Pancreas (tissue), 10 donors: ENCODE measurements at regions not wholly inside any gene's neighbourhood (a gene's known extent, or its start where the extent isn't known, plus 50 kb on each side); places are given as distances from the start of the nearest gene placed in this dataset.

Experiments
- ATAC-seq, 4 donors: fragments of 200-7000 bp; cut with Tn5 transposase; one replicate each; pipeline versions ENCODE4 v1.8.0 to v1.9.1; 2020; ENCODE audit warnings: mild to moderate bottlenecking in 4 of 4, moderate library complexity in 4 of 4
- DNase-seq, 6 donors: peaks; one replicate each; pipeline ENCODE4 v3.0.0-alpha.2; 2020
- FAIRE-seq: peaks from 2 replicates; lab custom pipeline; 2012; peaks lifted over from hg19 to GRCh38; lab: Jason Lieb, UNC
- H3K27ac ChIP-seq, 4 donors: fragments of 200-600 bp; sonication (generic); 1 replicate in 3 of 4; 2 replicates in 1 of 4; pipeline versions ENCODE4 v1.5.0 to v1.8.0; 2020
- H3K27me3 ChIP-seq, 4 donors: fragments of 200-600 bp; one replicate each; pipeline ENCODE4 v1.8.0; 2021
- H3K36me3 ChIP-seq, 3 donors: fragments of 200-600 bp; sonication (generic) in 1 of 3; one replicate each; pipeline versions ENCODE4 v1.5.0 to v1.8.0; 2020 to 2021
- H3K4me1 ChIP-seq, 3 donors: fragments of 200-600 bp; one replicate each; pipeline ENCODE4 v1.8.0; 2021
- H3K4me3 ChIP-seq, 4 donors: fragments of 200-600 bp; sonication (generic) in 2 of 4; one replicate each; pipeline versions ENCODE4 v1.5.0 to v1.8.0; 2020 to 2021
- H3K9me3 ChIP-seq, 4 donors: fragments of 200-600 bp; one replicate each; pipeline ENCODE4 v1.8.0; 2021
- CTCF ChIP-seq, 4 donors: fragments of 200-600 bp; sonication (generic) in 3 of 4; IDR thresholded peaks; one replicate each; pipeline versions ENCODE4 v1.5.0 to v1.8.0; 2021; ENCODE audit warnings: antibody characterized with exemption in 4 of 4
- WGBS, 2 donors: extraction: QIAGEN DNeasy Blood & Tissue Kit; methylation state at CpG; one replicate each; pipeline ENCODE4 v1.1.7; 2013; 5-methylcytosine and 5-hydroxymethylcytosine counted together
- intact Hi-C, 3 donors: fragments of 100-400 bp; cut with DNase I; formaldehyde crosslinking; loops; one replicate each; pipeline versions ENCODE4 v1.11.1 to v1.14.2; 2022
- donor health status: healthy with polysubstance abuse.
- donor health status: DM: no; HTN: no; CAD: no; lungs with moderate emphysema.
- donor health status: DM: no; HTN: no; CAD: no.
- donor health status: control.
- donor health status: control.
- donor health status: Bipolar disorder and iron deficiency.
- donor health status: DM: yes; HTN: yes; CAD: no.
- donor health status: DM: no; HTN: no; CAD: no.
- donor health status: DM: no; HTN: no; CAD: no.
- donor health status: DM: yes; HTN: yes; CAD: no.

GRCh38 chr11:98194611-98195010, 826.1 kb upstream of the CNTN5 start:
- 57 to 71% methylated on average over 7 of the region's 7 CpGs for WGBS, 2 donors
- ATAC-seq, result no peak

GRCh38 chr11:98195300-98195699, 825.4 kb upstream of the CNTN5 start:
- intact Hi-C loops, result no loop called here
- Histone ChIP-seq H3K9me3 (no peaks in the 10 kb centered on the region), H3K4me1 (no peaks in the 10 kb centered on the region), H3K4me3 (no peak overlapping the region), H3K27ac (no peak overlapping the region), H3K27me3 (peaks cover 0 to 5% (median 0%) of the 10 kb centered on the region in 4 donors), H3K36me3 (no peaks in the 10 kb centered on the region)
- DNase-seq (no peak), FAIRE-seq (no peak), ATAC-seq (no peak)
- WGBS, 2 donors, result 41 to 54% methylated on average over 1 of the region's 1 CpG
- no peak for TF ChIP-seq CTCF (IDR thresholded peaks at IDR 0.05)

More at GRCh38 chr11:98194611-98195010, 826.1 kb upstream of the CNTN5 start:
- Histone ChIP-seq H3K36me3 (no peaks in the 10 kb centered on the region), H3K9me3 (no peaks in the 10 kb centered on the region), H3K27me3 (no peaks in the 10 kb centered on the region), H3K27ac (no peak overlapping the region), H3K4me1 (no peaks in the 10 kb centered on the region), H3K4me3 (no peak overlapping the region)
- intact Hi-C loops, result no loop called here
- TF ChIP-seq CTCF (IDR thresholded peaks at IDR 0.05), result no peak
- DNase-seq (no peak), FAIRE-seq (no peak)

- FAIRE-seq (no peak), DNase-seq (no peak), ATAC-seq (no peak)
- H3K4me3 ChIP-seq, result no peak overlapping the region
- H3K4me1 ChIP-seq, result no peaks in the 10 kb centered on the region
- TF ChIP-seq CTCF (IDR thresholded peaks at IDR 0.05), result no peak
- intact Hi-C loops, result no loop called here
- no peaks in the 10 kb centered on the region for H3K27me3 ChIP-seq
- H3K27ac ChIP-seq, result no peak overlapping the region
- H3K36me3 ChIP-seq, result no peaks in the 10 kb centered on the region
- H3K9me3 ChIP-seq, result no peaks in the 10 kb centered on the region
- WGBS, 2 donors, result 78 to 84% methylated on average over 8 of the region's 8 CpGs
These were observed 813.7 kb upstream of the CNTN5 start for GRCh38 chr11:98207086-98207485.

GRCh38 chr11:98227278-98227677, 793.5 kb upstream of the CNTN5 start:
- no peaks in the 10 kb centered on the region for H3K36me3 ChIP-seq
- no peak for FAIRE-seq
- no peaks in the 10 kb centered on the region for H3K9me3 ChIP-seq
- no peak for ATAC-seq
- no peak for DNase-seq
- no peak overlapping the region for H3K4me3 ChIP-seq
- intact Hi-C loops, result no loop called here
- TF ChIP-seq CTCF (IDR thresholded peaks at IDR 0.05), result no peak
- H3K27me3 ChIP-seq, result no peaks in the 10 kb centered on the region
- no peak overlapping the region for H3K27ac ChIP-seq
- H3K4me1 ChIP-seq, result no peaks in the 10 kb centered on the region
- 17 to 25% methylated on average over 1 of the region's 1 CpG for WGBS, 2 donors

GRCh38 chr11:98230678-98231077, 790.1 kb upstream of the CNTN5 start:
- no peaks in the 10 kb centered on the region for H3K9me3 ChIP-seq
- FAIRE-seq (no peak), DNase-seq (no peak), ATAC-seq (no peak)
- TF ChIP-seq CTCF (IDR thresholded peaks at IDR 0.05), result no peak
- 65 to 69% methylated on average over 3 of the region's 3 CpGs for WGBS, 2 donors
- no peaks in the 10 kb centered on the region for H3K27me3 ChIP-seq
- H3K27ac ChIP-seq, result no peak overlapping the region
- no peaks in the 10 kb centered on the region for H3K4me1 ChIP-seq
- intact Hi-C loops, result no loop called here
- no peaks in the 10 kb centered on the region for H3K36me3 ChIP-seq
- H3K4me3 ChIP-seq, result no peak overlapping the region
